ENCODE measurements at regions not wholly inside any gene's neighbourhood (a gene's known extent, or its start where the extent isn't known, plus 50 kb on each side); places are given as distances from the start of the nearest gene placed in this dataset.

GRCh38 chr2:175628243-175628642, 373.8 kb downstream of the LNPK start:
- intact Hi-C loops (cut with DNase I), result no loop called here

GRCh38 chr2:175627405-175627804, 374.7 kb downstream of the LNPK start:
- intact Hi-C loops (cut with DNase I), result no loop called here
- Histone ChIP-seq H3K4me1 (ENCODE audit: control insufficient read depth in 2 of 3, insufficient read depth in 2 of 3, low read depth in 1 of 3, low read length in 3 of 3) (no peaks in the 10 kb centered on the region), H3K9ac (ENCODE audit: low read length in 3 of 3) (no peak overlapping the region), H3K27ac (ENCODE audit: low read depth in 2 of 2, low read length in 2 of 2) (no peak overlapping the region), H3K27me3 (ENCODE audit: control insufficient read depth, insufficient read depth, low read length) (no peaks in the 10 kb centered on the region), H3K4me3 (ENCODE audit: low read length in 3 of 3) (no peak overlapping the region), H3K36me3 (ENCODE audit: control insufficient read depth in 2 of 3, insufficient read depth in 3 of 3, low read length in 3 of 3) (no peaks in the 10 kb centered on the region), H3K9me3 (ENCODE audit: control insufficient read depth in 2 of 3, insufficient read depth in 1 of 3, low read length in 3 of 3) (no peaks in the 10 kb centered on the region)
- FAIRE-seq (no peak), DNase-seq (no peak)
- TF ChIP-seq, protein P1, sequence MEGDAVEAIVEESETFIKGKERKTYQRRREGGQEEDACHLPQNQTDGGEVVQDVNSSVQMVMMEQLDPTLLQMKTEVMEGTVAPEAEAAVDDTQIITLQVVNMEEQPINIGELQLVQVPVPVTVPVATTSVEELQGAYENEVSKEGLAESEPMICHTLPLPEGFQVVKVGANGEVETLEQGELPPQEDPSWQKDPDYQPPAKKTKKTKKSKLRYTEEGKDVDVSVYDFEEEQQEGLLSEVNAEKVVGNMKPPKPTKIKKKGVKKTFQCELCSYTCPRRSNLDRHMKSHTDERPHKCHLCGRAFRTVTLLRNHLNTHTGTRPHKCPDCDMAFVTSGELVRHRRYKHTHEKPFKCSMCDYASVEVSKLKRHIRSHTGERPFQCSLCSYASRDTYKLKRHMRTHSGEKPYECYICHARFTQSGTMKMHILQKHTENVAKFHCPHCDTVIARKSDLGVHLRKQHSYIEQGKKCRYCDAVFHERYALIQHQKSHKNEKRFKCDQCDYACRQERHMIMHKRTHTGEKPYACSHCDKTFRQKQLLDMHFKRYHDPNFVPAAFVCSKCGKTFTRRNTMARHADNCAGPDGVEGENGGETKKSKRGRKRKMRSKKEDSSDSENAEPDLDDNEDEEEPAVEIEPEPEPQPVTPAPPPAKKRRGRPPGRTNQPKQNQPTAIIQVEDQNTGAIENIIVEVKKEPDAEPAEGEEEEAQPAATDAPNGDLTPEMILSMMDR (IDR thresholded peaks at IDR 0.05; ENCODE audit: borderline replicate concordance, extremely low read depth, insufficient read depth), result no peak

More at GRCh38 chr2:175628243-175628642, 373.8 kb downstream of the LNPK start:
- H3K27me3 ChIP-seq (ENCODE audit: control insufficient read depth, insufficient read depth, low read length), result no peaks in the 10 kb centered on the region
- H3K9me3 ChIP-seq (ENCODE audit: control insufficient read depth in 2 of 3, insufficient read depth in 1 of 3, low read length in 3 of 3), result no peaks in the 10 kb centered on the region
- FAIRE-seq (no peak), DNase-seq (no peak)
- H3K36me3 ChIP-seq (ENCODE audit: control insufficient read depth in 2 of 3, insufficient read depth in 3 of 3, low read length in 3 of 3), result no peaks in the 10 kb centered on the region
- H3K4me3 ChIP-seq (ENCODE audit: low read length in 3 of 3), result no peak overlapping the region
- TF ChIP-seq, protein P1 (IDR thresholded peaks at IDR 0.05; ENCODE audit: borderline replicate concordance, extremely low read depth, insufficient read depth), result no peak
- H3K27ac ChIP-seq (ENCODE audit: low read depth in 2 of 2, low read length in 2 of 2), result no peak overlapping the region
- H3K4me1 ChIP-seq (ENCODE audit: control insufficient read depth in 2 of 3, insufficient read depth in 2 of 3, low read depth in 1 of 3, low read length in 3 of 3), result no peaks in the 10 kb centered on the region
- no peak overlapping the region for H3K9ac ChIP-seq (ENCODE audit: low read length in 3 of 3)

GRCh38 chr2:175626796-175627195, 375.3 kb downstream of the LNPK start:
- intact Hi-C loops (cut with DNase I), result no loop called here
- FAIRE-seq, result no peak

More at GRCh38 chr2:175626796-175627195, 375.3 kb downstream of the LNPK start:
- H3K27me3 ChIP-seq (ENCODE audit: control insufficient read depth, insufficient read depth, low read length), result no peaks in the 10 kb centered on the region
- no peak overlapping the region for H3K27ac ChIP-seq (ENCODE audit: low read depth in 2 of 2, low read length in 2 of 2)
- H3K9me3 ChIP-seq (ENCODE audit: control insufficient read depth in 2 of 3, insufficient read depth in 1 of 3, low read length in 3 of 3), result no peaks in the 10 kb centered on the region
- no peak for DNase-seq
- no peaks in the 10 kb centered on the region for H3K4me1 ChIP-seq (ENCODE audit: control insufficient read depth in 2 of 3, insufficient read depth in 2 of 3, low read depth in 1 of 3, low read length in 3 of 3)
- no peaks in the 10 kb centered on the region for H3K36me3 ChIP-seq (ENCODE audit: control insufficient read depth in 2 of 3, insufficient read depth in 3 of 3, low read length in 3 of 3)
- TF ChIP-seq, protein P1 (IDR thresholded peaks at IDR 0.05; ENCODE audit: borderline replicate concordance, extremely low read depth, insufficient read depth), result no peak
- no peak overlapping the region for H3K9ac ChIP-seq (ENCODE audit: low read length in 3 of 3)
- no peak overlapping the region for H3K4me3 ChIP-seq (ENCODE audit: low read length in 3 of 3)

All from kidney (tissue), 13 donors.